HepG2 (cell line): ENCODE measurements at regions not wholly inside any gene's neighbourhood (a gene's known extent, or its start where the extent isn't known, plus 50 kb on each side); places are given as distances from the start of the nearest gene placed in this dataset.

Experiments used
- ATAC-seq: fragments of 200-7000 bp; cut with Tn5 transposase; 3 replicates; pipeline ENCODE4 v1.9.1; 2020; ENCODE audit warnings: mild to moderate bottlenecking, moderate library complexity
- BruUV-seq: library from RNA; stranded (reverse); fragments of 400-500 nt; replicated peaks from 2 replicates; lab custom pipeline; 2021; lab: Mats Ljungman, UMichigan
- CTCF ChIA-PET: fragments of 300-600 bp; formaldehyde crosslinking; extraction: SDS; loops from one replicate; lab custom pipeline; 2021; ENCODE audit warnings: low total read pairs, inconsistent platforms, low intra/inter-chr PET ratio; lab: Yijun Ruan, JAX
- POLR2A ChIA-PET: fragments of 350-600 bp; sonication (Branson Sonifier 250); formaldehyde crosslinking; loops from one replicate; lab custom pipeline; 2020; ENCODE audit warnings: antibody characterized with exemption, inconsistent platforms; lab: Yijun Ruan, JAX
- DNase-seq: peaks from one replicate; pipeline ENCODE4 v3.0.0-alpha.2; 2015; ENCODE audit warnings: low spot score
- FAIRE-seq: peaks from 3 replicates; lab custom pipeline; 2011; peaks lifted over from hg19 to GRCh38; lab: Jason Lieb, UNC
- H2AFZ ChIP-seq: one replicate; pipeline ENCODE4 v1.6.1; 2011; ENCODE audit warnings: low read length, inconsistent platforms
- H3K27ac ChIP-seq: fragments of 300-600 bp; 3 replicates; pipeline ENCODE4 v1.8.0; 2011; ENCODE audit warnings: mixed run types, mild to moderate bottlenecking, mixed read lengths, low read length, inconsistent platforms; ENCODE audit not compliant: insufficient read depth; ENCODE audit errors: extremely low read length
- H3K27me3 ChIP-seq, 2 experiments: fragments of 200-600 bp in 1 of 2; 2 replicates in 1 of 2; 3 replicates in 1 of 2; pipeline versions ENCODE4 v1.6.0 to v1.8.0; 2011; ENCODE audit warnings: low read length in 2 of 2, mild to moderate bottlenecking in 2 of 2, moderate library complexity in 2 of 2, inconsistent platforms in 1 of 2; ENCODE audit not compliant: insufficient read depth in 2 of 2, control insufficient read depth in 1 of 2
- H3K36me3 ChIP-seq, 2 experiments: fragments of 200-600 bp in 1 of 2; replicated peaks in 1 of 2; 2 replicates in 1 of 2; 3 replicates in 1 of 2; pipeline versions ENCODE4 v1.5.1 to v1.8.0; 2011; ENCODE audit warnings: low read length in 2 of 2, inconsistent platforms in 1 of 2; ENCODE audit not compliant: insufficient read depth in 2 of 2, control insufficient read depth in 1 of 2
- H3K4me1 ChIP-seq: 2 replicates; pipeline ENCODE4 v1.5.1; 2012; ENCODE audit warnings: low read length, inconsistent platforms; ENCODE audit not compliant: insufficient read depth
- H3K4me2 ChIP-seq: 2 replicates; pipeline ENCODE4 v1.6.0; 2011; ENCODE audit warnings: low read depth, low read length, inconsistent platforms
- H3K4me3 ChIP-seq, 3 experiments: fragments of 200-600 bp in 1 of 3; sonication (generic), shearing (Covaris generic) in 1 of 3; replicated peaks in 1 of 3; 2 replicates each; pipeline ENCODE4 v1.5.1; 2011 to 2016; ENCODE audit warnings: low read length in 3 of 3, inconsistent platforms in 2 of 3, low read depth in 2 of 3, mild to moderate bottlenecking in 2 of 3, control low read depth in 1 of 3, mixed read lengths in 1 of 3; ENCODE audit not compliant: insufficient read depth in 1 of 3
- H3K79me2 ChIP-seq: one replicate; pipeline ENCODE4 v1.6.1; 2011; ENCODE audit warnings: low read length, inconsistent platforms; ENCODE audit not compliant: insufficient read depth
- H3K9ac ChIP-seq: 2 replicates; pipeline ENCODE4 v1.6.0; 2011; ENCODE audit warnings: mild to moderate bottlenecking, low read depth, low read length, inconsistent platforms; ENCODE audit not compliant: insufficient read depth
- H3K9me3 ChIP-seq: 2 replicates; pipeline ENCODE4 v1.5.1; 2012; ENCODE audit warnings: mild to moderate bottlenecking, low read length
- H4K20me1 ChIP-seq: 2 replicates; pipeline ENCODE4 v1.6.0; 2011; ENCODE audit warnings: inconsistent platforms, mild to moderate bottlenecking, low read length, moderate library complexity; ENCODE audit not compliant: insufficient read depth
- PRDM15 ChIP-seq: sonication (generic); formaldehyde crosslinking; IDR thresholded peaks from 2 replicates; pipeline ENCODE4 v1.4.0; 2020; ENCODE audit warnings: missing genetic modification reagents
- RARA ChIP-seq: IDR thresholded peaks from 2 replicates; pipeline ENCODE4 v1.6.1; 2016; ENCODE audit warnings: missing genetic modification reagents, missing compliant biosample characterization
- ZNF292 ChIP-seq: sonication (generic); formaldehyde crosslinking; IDR thresholded peaks from 2 replicates; pipeline ENCODE4 v1.8.1; 2022; ENCODE audit warnings: mild to moderate bottlenecking, low read depth, missing genetic modification reagents, borderline replicate concordance
- WGBS: methylation state at CpG from one replicate; pipeline ENCODE4 v1.1.6; 2017; ENCODE audit warnings: low lambda C conversion rate; 5-methylcytosine and 5-hydroxymethylcytosine counted together
- in situ Hi-C: cut with HindIII; loops from 2 replicates; pipeline ENCODE4 v1.10.0; 2017; ENCODE audit warnings: low pct_unique_long_range_greater_than_20kb; ENCODE audit not compliant: extremely low pct_ligation_motif_present
- intact Hi-C: fragments of 100-400 bp; cut with micrococcal nuclease; formaldehyde crosslinking; loops from one replicate; pipeline ENCODE4 v1.10.0; 2022; ENCODE audit not compliant: unreplicated experiment
- TF ChIP-seq, protein P1 (sequence below): IDR thresholded peaks from 2 replicates; pipeline ENCODE4 v1.6.1; 2016; ENCODE audit warnings: missing compliant biosample characterization, missing genetic modification reagents, borderline replicate concordance

- FAIRE-seq (no peak), ATAC-seq (no peak), DNase-seq (no peak)
- no peaks in the 10 kb centered on the region for H3K79me2 ChIP-seq
- no peak overlapping the region for H3K4me2 ChIP-seq
- CTCF ChIA-PET = no interaction called here
- no peaks in the 10 kb centered on the region for H4K20me1 ChIP-seq
- H3K36me3 ChIP-seq = no peaks in the 10 kb centered on the region
- no peaks in the 10 kb centered on the region for H3K4me1 ChIP-seq
- H2AFZ ChIP-seq = no peak overlapping the region
- intact Hi-C loops = no loop called here
- no peaks in the 10 kb centered on the region for H3K27me3 ChIP-seq
- no TSS peak for BruUV-seq
- no peak overlapping the region for H3K9ac ChIP-seq
- POLR2A ChIA-PET = no interaction called here
- in situ Hi-C loops = no loop called here
- no peak overlapping the region for H3K4me3 ChIP-seq
- peaks cover 35% of the 10 kb centered on the region for H3K9me3 ChIP-seq
- 0% methylated on average over 2 of the region's 2 CpGs for WGBS
- TF ChIP-seq PRDM15 (CRISPR knock-in tag) (no peak), ZNF292 (CRISPR knock-in tag) (no peak), RARA (CRISPR knock-in tag) (no peak)
- TF ChIP-seq, protein P1, sequence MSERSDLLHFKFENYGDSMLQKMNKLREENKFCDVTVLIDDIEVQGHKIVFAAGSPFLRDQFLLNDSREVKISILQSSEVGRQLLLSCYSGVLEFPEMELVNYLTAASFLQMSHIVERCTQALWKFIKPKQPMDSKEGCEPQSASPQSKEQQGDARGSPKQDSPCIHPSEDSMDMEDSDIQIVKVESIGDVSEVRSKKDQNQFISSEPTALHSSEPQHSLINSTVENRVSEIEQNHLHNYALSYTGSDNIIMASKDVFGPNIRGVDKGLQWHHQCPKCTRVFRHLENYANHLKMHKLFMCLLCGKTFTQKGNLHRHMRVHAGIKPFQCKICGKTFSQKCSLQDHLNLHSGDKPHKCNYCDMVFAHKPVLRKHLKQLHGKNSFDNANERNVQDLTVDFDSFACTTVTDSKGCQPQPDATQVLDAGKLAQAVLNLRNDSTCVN (CRISPR knock-in tag) = no peak
- no peak overlapping the region for H3K27ac ChIP-seq
Observed at GRCh38 chr4:96703265-96703664, 863.4 kb downstream of the PDHA2 start.
